IPS DF 4.7 (cell line): ENCODE measurements at regions not wholly inside any gene's neighbourhood (a gene's known extent, or its start where the extent isn't known, plus 50 kb on each side); places are given as distances from the start of the nearest gene placed in this dataset.

Experiments
- DNase-seq: peaks from one replicate; pipeline ENCODE4 v3.0.0-alpha.2; 2013; ENCODE audit warnings: low spot score; ENCODE audit errors: extremely low read depth

GRCh38 chr12:73330584-73331351 lies 1058.6 kb downstream of the TRHDE start:
- DNase-seq, result no peak

DNA sequence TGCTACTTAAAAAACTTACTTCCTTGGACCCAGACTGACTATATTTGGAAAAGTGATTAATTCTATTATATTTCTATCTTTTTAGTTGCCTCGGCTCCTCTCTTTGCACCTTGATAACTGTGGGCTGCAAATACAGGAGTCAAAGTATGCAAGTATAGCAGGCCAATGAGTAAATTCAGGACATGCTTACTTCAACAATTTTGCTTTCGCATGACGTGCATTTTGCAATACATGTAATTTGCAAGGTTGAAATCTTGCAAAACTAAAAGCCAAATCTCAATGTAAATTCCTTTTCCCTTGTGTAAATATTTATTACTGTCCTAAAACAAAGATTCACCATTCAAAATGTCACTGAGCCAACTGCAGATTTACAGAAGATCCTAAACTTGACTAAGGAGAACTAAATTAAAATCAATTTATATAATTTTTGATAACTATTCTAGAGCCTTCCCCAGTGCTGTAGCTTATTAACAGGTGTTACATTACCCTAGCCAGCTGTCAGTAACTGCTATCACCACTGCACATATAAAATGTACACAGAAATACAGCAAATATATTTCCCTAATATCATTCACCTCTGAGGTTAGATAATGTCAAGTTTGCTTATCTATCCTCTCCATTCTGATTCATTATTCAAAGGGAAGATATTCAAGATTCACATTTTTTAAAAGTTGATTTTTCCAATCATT lies 1069.5 kb downstream of the TRHDE start:
- no peak for DNase-seq

GRCh38 chr12:73342733-73343132 lies 1070.6 kb downstream of the TRHDE start:
- DNase-seq, result no peak

DNA sequence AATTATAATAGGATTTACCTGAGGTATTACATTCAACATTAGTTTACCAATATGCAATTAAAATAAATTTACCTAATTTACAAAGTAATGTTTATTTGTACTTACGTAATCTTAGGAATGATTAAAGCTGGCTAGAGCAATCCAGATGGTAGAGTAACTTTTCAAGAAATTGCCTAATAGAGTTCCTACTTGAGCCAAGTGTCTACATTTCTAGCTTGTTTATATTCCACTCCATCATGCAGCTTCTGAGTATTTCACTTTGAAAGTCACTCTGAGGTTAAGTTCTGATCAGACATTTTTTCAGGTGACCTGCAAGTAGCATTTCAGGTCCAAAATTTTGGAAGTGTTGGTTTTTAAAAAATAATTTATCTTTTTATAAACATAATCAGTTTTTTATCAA lies 1080.7 kb downstream of the TRHDE start:
- DNase-seq, result no peak

- no peak for DNase-seq
These were observed 1089.1 kb downstream of the TRHDE start for GRCh38 chr12:73361156-73361863.

GRCh38 chr12:73361864-73362230 lies 1089.7 kb downstream of the TRHDE start:
- DNase-seq, result no peak

- DNase-seq, result no peak
These were observed 1090.5 kb downstream of the TRHDE start for GRCh38 chr12:73362666-73363065.

- no peak for DNase-seq
These were observed 1100.7 kb downstream of the TRHDE start for GRCh38 chr12:73372856-73373255.

DNA sequence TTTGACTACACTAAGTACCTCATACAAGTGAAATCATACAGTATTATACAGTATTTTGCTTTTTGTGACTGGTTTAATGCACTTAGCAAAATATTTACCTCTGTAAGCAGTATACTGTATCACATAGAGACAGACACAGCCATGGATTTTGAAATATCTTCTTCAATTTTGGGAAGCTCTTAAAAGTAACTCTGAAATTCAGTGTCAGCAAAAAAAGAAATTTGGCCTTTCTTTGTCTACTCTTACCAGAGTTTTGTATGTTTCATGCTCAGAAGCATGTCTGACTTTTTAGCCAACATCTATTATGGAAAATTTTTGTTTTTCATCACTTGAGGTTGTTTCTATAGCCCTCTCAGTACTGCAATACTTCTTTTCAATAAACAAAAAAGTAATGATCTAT lies 1102.2 kb downstream of the TRHDE start:
- no peak for DNase-seq

DNA sequence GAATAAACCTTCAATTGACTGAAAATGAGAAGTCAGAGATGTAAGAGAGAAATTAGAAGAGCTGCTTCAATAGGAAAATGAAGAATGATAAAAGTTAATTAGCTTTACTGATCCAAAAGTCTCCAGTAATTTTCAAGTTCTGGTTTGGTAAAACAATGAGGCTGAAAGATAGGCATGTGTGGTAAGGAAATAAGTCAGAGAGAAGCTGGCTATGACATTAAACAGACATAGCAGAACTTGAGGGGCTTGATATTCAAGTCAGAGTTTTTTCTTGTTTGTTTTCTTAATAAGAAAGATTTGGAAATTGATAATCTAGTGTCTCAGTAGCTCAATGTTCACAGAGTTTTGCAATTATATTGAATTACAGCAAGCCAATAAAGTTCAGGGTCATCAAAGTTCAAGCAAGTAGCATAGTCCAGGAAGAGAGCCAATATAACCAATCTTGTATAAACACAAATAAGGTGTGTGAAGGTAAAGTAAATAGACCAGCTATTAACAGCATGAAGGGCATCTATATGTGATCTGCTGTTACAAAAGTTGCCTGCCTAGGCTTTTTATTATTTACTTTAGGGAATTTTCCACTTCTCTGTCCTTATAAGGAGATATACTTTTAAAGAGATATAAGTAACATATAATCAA lies 1111.5 kb downstream of the TRHDE start:
- DNase-seq, result no peak

DNA sequence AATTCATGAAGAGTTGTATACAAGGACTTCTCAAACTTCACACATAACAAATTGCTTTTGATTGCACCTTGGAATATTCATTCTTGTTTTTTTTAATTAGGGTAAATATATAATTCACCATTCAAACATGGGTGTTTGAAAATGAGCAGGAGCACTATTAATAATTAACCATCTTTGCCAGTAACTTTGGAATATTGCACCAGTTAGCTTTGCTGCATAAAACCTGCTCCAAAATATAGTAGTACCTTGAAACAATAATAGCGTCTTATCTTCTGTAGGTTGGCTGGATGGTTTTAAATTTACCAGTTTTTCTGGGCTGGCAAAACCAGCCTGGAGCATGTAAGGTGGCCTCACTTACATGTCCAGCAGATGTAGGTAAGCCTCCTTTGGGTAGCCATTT lies 1112.4 kb downstream of the TRHDE start:
- DNase-seq, result no peak

DNA sequence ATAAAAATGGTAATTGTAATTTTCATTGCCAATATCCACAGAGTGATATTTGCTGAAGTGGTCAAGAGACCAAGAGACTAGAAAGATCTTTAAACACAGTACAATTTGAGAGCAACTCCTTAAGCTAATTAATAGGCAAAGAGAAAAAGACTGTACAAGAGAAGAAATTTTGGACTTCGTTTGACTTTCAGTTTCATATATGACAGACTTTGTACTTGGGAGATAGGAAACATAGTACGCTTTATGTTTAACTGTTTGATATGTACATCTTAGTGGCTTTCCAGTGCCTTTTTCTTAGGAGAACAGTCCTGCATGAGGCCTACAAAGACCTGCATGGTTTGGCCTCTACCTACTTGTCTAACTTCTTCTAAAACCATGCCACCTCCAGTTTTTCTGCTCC lies 1118.1 kb downstream of the TRHDE start:
- no peak for DNase-seq

DNA sequence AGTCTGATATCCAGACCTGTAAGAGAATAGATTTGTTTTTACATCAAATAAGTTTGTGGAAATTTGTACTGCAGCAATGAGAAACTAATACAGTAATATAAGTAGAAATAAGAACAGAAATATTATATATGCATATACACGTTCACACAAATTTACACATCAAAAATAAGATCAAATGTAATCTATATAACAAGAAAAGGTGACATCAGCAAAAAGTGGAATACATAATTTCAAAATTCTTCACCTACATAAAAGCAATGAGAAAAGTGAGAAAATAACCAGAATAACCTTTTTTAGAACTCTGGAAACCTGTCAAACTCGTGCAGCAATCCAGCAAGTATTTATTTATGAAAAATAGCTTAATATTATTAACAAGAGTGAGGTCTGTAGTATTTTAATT lies 1124.6 kb upstream of the ATXN7L3B start:
- DNase-seq, result no peak

DNA sequence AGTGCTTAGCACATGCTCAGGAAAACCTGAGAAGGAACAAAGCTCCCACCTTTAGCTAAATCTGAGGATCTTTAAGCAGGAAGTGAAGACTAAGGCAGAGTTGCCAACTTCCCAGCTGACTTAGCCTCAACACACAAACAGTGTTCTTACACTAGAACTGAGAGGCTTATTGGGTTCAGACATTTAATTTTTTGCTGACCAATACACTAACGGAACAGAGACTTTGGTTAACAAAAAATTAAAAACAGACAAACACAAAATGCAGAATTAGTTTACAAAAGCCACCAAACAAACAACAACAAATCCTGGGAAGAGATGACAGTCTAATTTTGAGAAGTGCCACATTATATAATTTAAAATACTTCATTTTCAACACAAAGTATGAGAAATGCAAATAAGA lies 1123.7 kb upstream of the ATXN7L3B start:
- no peak for DNase-seq

DNA sequence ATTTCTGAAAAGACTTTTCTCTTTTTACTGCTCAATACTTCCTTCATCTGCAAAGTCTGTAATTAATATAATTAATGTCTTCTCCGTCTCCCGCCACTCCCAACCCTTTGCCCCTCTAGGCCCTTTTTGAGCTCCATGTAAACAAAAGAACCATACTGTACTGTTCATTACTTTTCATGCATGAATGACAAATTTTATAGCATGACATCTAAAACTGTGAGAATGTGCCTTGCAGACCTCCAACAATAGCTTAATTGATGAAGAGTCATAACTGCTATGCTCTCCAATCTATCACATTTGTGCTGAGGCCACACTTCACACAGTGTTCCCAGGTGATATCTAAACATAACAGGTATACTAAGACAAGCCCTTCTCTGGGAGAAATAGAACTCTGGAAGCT lies 1122.7 kb upstream of the ATXN7L3B start:
- DNase-seq, result no peak

DNA sequence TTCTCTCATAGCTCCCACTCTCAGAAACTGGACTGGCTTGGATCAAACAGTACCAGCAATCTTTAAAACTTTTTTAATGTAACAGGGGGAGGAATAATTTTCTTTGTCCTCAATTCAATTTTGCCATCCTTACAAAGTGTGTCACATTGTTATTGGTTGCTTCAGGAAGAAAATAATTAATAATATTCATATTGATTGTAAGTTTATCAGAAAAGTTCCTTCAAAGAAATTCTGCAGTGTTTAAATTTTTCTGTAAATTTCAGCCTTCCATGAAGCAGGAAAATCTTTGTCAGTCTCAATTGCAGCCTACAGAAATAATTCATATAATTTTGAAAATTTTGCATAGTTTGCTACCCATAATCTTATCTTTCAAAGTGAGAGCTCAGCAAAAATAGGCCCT lies 1119.1 kb upstream of the ATXN7L3B start:
- no peak for DNase-seq

DNA sequence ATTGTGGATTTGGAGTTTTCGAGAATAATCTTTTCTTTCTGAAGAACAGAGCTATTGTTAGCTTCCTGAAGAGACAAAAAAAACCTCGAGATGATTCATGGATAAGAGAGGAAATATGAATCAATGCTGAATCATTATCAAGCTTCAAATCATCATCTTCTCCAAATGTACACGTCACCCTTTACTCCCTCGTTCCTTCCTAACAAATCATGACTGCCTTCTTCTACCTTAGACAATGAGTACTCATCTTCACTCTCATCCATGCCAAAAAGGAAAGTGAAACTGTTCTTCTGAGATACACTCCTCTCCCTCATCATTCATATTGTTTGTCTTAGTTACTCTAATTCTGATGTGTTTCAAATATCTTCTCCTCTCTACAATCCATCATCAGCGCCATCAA lies 1115.8 kb upstream of the ATXN7L3B start:
- no peak for DNase-seq

DNA sequence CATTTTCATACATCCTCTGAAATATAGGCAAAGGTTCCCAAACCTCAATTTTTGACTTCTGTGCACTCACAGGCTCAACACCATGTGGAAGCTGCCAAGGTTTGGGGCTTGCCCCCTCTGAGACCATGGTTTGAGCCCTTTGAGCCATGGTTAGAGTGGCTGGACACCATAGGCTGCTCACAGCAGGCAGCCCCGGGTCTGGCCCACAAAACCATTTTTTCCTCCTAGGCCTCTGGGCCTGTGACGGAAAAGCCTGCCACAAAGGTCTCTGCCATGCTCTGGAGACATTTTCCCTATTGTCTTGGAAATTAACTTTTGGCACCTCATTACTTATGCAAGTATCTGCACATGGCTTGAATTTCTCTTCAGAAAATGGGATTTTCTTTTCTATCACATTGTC lies 1113.2 kb upstream of the ATXN7L3B start:
- no peak for DNase-seq

- DNase-seq, result no peak
These were observed 1091.8 kb upstream of the ATXN7L3B start for GRCh38 chr12:73445658-73446324.

DNA sequence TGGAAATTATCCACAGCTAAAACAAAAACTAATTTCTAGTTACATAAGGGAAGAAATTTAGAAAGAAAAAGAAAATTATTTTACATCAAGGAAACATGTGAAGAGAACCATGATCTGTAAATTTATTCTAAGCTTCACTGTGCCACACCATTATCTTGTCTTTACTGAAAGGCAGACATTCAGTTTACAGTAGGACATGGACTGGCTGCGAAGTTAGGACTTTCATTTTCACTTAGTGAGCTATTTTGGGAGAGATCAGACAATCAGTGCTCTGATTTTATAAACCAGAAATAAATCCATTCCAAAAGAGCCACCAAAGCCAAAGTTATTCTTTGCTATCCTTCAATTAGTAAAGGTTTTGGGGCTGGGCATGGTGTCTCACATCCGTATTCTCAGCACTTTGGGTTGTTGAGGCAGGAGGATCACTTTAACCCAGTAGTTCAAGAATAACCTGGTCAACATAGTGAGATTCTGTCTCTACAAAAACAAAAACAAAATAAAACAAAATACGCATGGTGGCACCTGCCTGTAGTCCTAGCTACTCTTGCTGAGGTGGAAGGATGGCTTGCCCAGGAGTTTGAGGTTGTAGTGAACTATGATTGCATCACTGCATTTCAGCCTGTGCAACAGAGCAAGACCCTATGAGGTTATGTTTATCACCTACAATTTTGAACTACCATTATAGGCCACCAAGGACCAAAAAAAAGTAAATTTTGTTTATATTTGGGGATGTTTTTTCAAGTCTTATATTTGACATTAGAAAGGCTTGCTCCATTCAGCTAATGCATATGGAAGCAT lies 1084.8 kb upstream of the ATXN7L3B start:
- DNase-seq, result no peak

DNA sequence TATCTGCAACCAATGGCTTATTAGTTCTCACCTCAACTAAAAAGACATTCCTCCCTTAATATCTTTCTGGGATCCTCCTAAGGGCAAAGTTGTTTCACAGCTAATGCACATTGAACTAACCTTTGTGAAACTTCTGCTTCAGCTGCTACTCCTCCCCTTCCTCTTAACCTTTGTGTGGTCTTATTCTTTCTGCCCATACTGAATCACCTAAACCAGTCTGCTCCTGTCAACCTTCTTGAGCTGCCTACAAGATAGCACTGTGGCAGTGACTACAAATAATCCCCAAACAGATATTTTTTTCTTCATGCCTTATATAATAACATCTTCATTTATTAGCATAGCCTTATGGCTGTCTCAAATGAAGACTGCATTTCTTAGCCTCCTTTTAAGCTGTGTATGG lies 1077.4 kb upstream of the ATXN7L3B start:
- no peak for DNase-seq
